KMS-11 (cell line): ENCODE measurements at regions not wholly inside any gene's neighbourhood (a gene's known extent, or its start where the extent isn't known, plus 50 kb on each side); places are given as distances from the start of the nearest gene placed in this dataset.

ENCODE experiments used
- H2AFZ ChIP-seq: fragments of 200-600 bp; sonication (generic); 2 replicates; pipeline ENCODE4 v1.6.1; 2016; ENCODE audit warnings: antibody characterized with exemption, mixed run types, low read depth
- H3K27ac ChIP-seq: fragments of 200-600 bp; sonication (generic); 2 replicates; pipeline ENCODE4 v1.6.1; 2016; ENCODE audit warnings: mild to moderate bottlenecking, mixed run types
- H3K27me3 ChIP-seq: fragments of 200-600 bp; sonication (generic); 2 replicates; pipeline ENCODE4 v1.6.1; 2017; ENCODE audit warnings: mild to moderate bottlenecking, low read depth, mixed run types, moderate library complexity; ENCODE audit not compliant: insufficient read depth
- H3K36me3 ChIP-seq: fragments of 200-600 bp; sonication (generic); 2 replicates; pipeline ENCODE4 v1.6.1; 2017; ENCODE audit warnings: mild to moderate bottlenecking, mixed run types; ENCODE audit not compliant: insufficient read depth
- H3K4me1 ChIP-seq: fragments of 200-600 bp; sonication (generic); 2 replicates; pipeline ENCODE4 v1.6.1; 2016; ENCODE audit warnings: mild to moderate bottlenecking, low read depth, mixed run types; ENCODE audit not compliant: poor library complexity, severe bottlenecking
- H3K4me2 ChIP-seq: fragments of 200-600 bp; sonication (generic); 2 replicates; pipeline ENCODE4 v1.7.0; 2016; ENCODE audit warnings: mild to moderate bottlenecking, mixed run types
- H3K4me3 ChIP-seq: fragments of 200-600 bp; sonication (generic); IDR thresholded peaks from 2 replicates; pipeline ENCODE4 v1.6.1; 2017; ENCODE audit warnings: low read depth, low read length, mixed read lengths; ENCODE audit not compliant: insufficient read depth
- H3K79me2 ChIP-seq: fragments of 200-600 bp; sonication (generic); 2 replicates; pipeline ENCODE4 v1.6.1; 2016; ENCODE audit warnings: low read depth, mixed run types; ENCODE audit not compliant: insufficient read depth
- H3K9ac ChIP-seq: fragments of 200-600 bp; sonication (generic); 2 replicates; pipeline ENCODE4 v1.6.1; 2016; ENCODE audit warnings: mild to moderate bottlenecking, mixed run types
- H4K20me1 ChIP-seq: fragments of 200-600 bp; sonication (generic); 2 replicates; pipeline ENCODE4 v1.6.1; 2016; ENCODE audit warnings: mild to moderate bottlenecking, mixed run types; ENCODE audit not compliant: insufficient read depth
- CTCF ChIP-seq: fragments of 200-600 bp; sonication (generic); conservative IDR thresholded peaks from 2 replicates; pipeline ENCODE4 v1.6.1; 2017; ENCODE audit warnings: low read depth, mild to moderate bottlenecking, antibody characterized with exemption, low read length, moderate library complexity, mixed read lengths

- no peak overlapping the region for H2AFZ ChIP-seq
- H4K20me1 ChIP-seq: no peaks in the 10 kb centered on the region
- no peak overlapping the region for H3K9ac ChIP-seq
- H3K36me3 ChIP-seq: no peaks in the 10 kb centered on the region
- no peaks in the 10 kb centered on the region for H3K79me2 ChIP-seq
- no peak overlapping the region for H3K4me3 ChIP-seq
- no peak for TF ChIP-seq CTCF
- no peaks in the 10 kb centered on the region for H3K27me3 ChIP-seq
- no peaks in the 10 kb centered on the region for H3K4me1 ChIP-seq
- H3K4me2 ChIP-seq: no peak overlapping the region
- H3K27ac ChIP-seq: no peak overlapping the region
Measured at GRCh38 chr10:81306971-81307782, 567.8 kb upstream of the NRG3 start.

DNA sequence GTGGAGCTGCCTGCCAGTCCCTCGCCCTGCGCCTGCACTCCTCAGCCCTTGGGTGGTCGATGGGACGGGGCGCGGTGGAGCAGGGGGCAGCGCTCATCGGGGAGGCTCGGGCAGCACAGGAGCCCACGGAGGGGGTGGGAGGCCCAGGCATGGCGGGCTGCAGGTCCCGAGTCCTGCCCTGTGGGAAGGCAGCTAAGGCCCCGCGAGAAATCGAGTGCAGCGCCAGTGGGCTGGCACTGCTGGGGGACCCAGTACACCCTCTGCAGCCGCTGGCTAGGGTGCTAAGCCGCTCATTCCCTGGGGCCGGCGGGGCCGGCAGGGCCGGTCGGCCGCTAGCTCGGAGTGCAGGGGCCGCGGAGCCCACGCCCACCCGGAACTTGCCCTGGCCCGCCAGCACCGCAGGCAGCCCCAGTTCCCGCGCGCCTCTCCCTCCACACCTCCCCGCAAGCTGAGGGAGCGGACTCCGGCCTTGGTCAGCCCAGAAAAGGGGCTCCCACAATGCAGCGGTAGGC, 565.9 kb upstream of the NRG3 start:
- Histone ChIP-seq H2AFZ (no peak overlapping the region), H3K27me3 (no peaks in the 10 kb centered on the region), H3K79me2 (no peaks in the 10 kb centered on the region), H4K20me1 (no peaks in the 10 kb centered on the region), H3K27ac (no peak overlapping the region), H3K4me2 (no peak overlapping the region), H3K36me3 (no peaks in the 10 kb centered on the region), H3K4me3 (no peak overlapping the region), H3K4me1 (no peaks in the 10 kb centered on the region), H3K9ac (no peak overlapping the region)
- TF ChIP-seq CTCF: no peak

DNA sequence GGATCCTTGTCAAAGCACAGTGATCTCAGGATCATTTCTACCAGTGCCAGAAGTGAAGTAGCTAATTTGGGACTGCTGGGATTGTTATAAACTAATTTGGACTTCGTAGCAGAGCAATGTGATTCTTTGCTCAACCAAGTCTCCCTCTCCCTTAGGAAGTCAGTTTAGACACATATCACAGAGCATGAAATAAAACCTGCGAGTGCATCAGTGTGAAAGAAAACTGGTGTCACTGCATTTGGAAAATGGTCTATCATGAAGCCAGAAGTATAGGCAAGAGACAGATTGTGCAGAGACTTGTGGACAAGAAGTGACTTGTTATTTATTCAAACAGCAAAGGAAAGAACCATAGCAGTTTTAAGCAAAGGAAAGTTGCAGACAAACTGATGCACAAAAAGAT, 560.5 kb upstream of the NRG3 start:
- no peak overlapping the region for H3K4me3 ChIP-seq
- H3K4me2 ChIP-seq: no peak overlapping the region
- H3K79me2 ChIP-seq: no peaks in the 10 kb centered on the region
- H3K4me1 ChIP-seq: no peaks in the 10 kb centered on the region
- H3K27ac ChIP-seq: no peak overlapping the region
- no peak for TF ChIP-seq CTCF
- no peaks in the 10 kb centered on the region for H3K36me3 ChIP-seq
- H4K20me1 ChIP-seq: no peaks in the 10 kb centered on the region
- no peak overlapping the region for H3K9ac ChIP-seq
- H3K27me3 ChIP-seq: no peaks in the 10 kb centered on the region
- no peak overlapping the region for H2AFZ ChIP-seq

GRCh38 chr10:81315026-81315425, 560.0 kb upstream of the NRG3 start:
- H3K36me3 ChIP-seq: no peaks in the 10 kb centered on the region
- TF ChIP-seq CTCF: no peak

More at GRCh38 chr10:81315026-81315425, 560.0 kb upstream of the NRG3 start:
- no peaks in the 10 kb centered on the region for H4K20me1 ChIP-seq
- H3K4me1 ChIP-seq: no peaks in the 10 kb centered on the region
- no peak overlapping the region for H2AFZ ChIP-seq
- H3K4me2 ChIP-seq: no peak overlapping the region
- no peak overlapping the region for H3K9ac ChIP-seq
- no peaks in the 10 kb centered on the region for H3K27me3 ChIP-seq
- no peak overlapping the region for H3K27ac ChIP-seq
- H3K79me2 ChIP-seq: no peaks in the 10 kb centered on the region
- no peak overlapping the region for H3K4me3 ChIP-seq
